ENCODE measurements at regions not wholly inside any gene's neighbourhood (a gene's known extent, or its start where the extent isn't known, plus 50 kb on each side); places are given as distances from the start of the nearest gene placed in this dataset.
A peak's percentile ranks its signal among the peaks of the same experiment; 100 is the strongest.

GRCh38 chr10:32150532-32151101 is 94.4 kb upstream of the KIF5B start:
- Histone ChIP-seq H3K4me3 (ENCODE audit: low read length) (no peak overlapping the region), H3K27ac (ENCODE audit: low read length) (no peak overlapping the region), H3K9me3 (ENCODE audit: insufficient read depth, low read depth, low read length) (no peaks in the 10 kb centered on the region), H3K4me1 (ENCODE audit: insufficient read depth, low read length) (no peaks in the 10 kb centered on the region; the same call in 1 of the 2 replicates), H3K36me3 (ENCODE audit: insufficient read depth, low read depth, low read length) (no peaks in the 10 kb centered on the region), H3K9ac (ENCODE audit: low read depth, low read length) (no peak overlapping the region), H3K27me3 (ENCODE audit: insufficient read depth, low read length) (no peaks in the 10 kb centered on the region)

GRCh38 chr10:32149252-32149955 is 93.2 kb upstream of the KIF5B start:
- H3K4me3 ChIP-seq (ENCODE audit: low read length): no peak overlapping the region
- H3K27ac ChIP-seq (ENCODE audit: low read length): no peak overlapping the region
- H3K27me3 ChIP-seq (ENCODE audit: insufficient read depth, low read length): no peaks in the 10 kb centered on the region
- H3K36me3 ChIP-seq (ENCODE audit: insufficient read depth, low read depth, low read length): no peaks in the 10 kb centered on the region
- H3K9ac ChIP-seq (ENCODE audit: low read depth, low read length): no peak overlapping the region
- no peaks in the 10 kb centered on the region for H3K9me3 ChIP-seq (ENCODE audit: insufficient read depth, low read depth, low read length)
- no peaks in the 10 kb centered on the region; the same call in 1 of the 2 replicates for H3K4me1 ChIP-seq (ENCODE audit: insufficient read depth, low read length)

GRCh38 chr10:32148864-32149251 is 92.6 kb upstream of the KIF5B start:
- Histone ChIP-seq H3K27me3 (ENCODE audit: insufficient read depth, low read length) (no peaks in the 10 kb centered on the region), H3K36me3 (ENCODE audit: insufficient read depth, low read depth, low read length) (no peaks in the 10 kb centered on the region), H3K9ac (ENCODE audit: low read depth, low read length) (no peak overlapping the region), H3K9me3 (ENCODE audit: insufficient read depth, low read depth, low read length) (no peaks in the 10 kb centered on the region), H3K4me3 (ENCODE audit: low read length) (no peak overlapping the region), H3K27ac (ENCODE audit: low read length) (no peak overlapping the region), H3K4me1 (ENCODE audit: insufficient read depth, low read length) (no peaks in the 10 kb centered on the region; the same call in 1 of the 2 replicates)

- Histone ChIP-seq H3K9ac (ENCODE audit: low read depth, low read length) (no peak overlapping the region), H3K36me3 (ENCODE audit: insufficient read depth, low read depth, low read length) (no peaks in the 10 kb centered on the region), H3K27ac (ENCODE audit: low read length) (no peak overlapping the region), H3K27me3 (ENCODE audit: insufficient read depth, low read length) (no peaks in the 10 kb centered on the region), H3K9me3 (ENCODE audit: insufficient read depth, low read depth, low read length) (no peaks in the 10 kb centered on the region), H3K4me1 (ENCODE audit: insufficient read depth, low read length) (no peaks in the 10 kb centered on the region; the same call in 1 of the 2 replicates), H3K4me3 (ENCODE audit: low read length) (no peak overlapping the region)
Observed at GRCh38 chr10:32147730-32148129, 91.5 kb upstream of the KIF5B start.

- Histone ChIP-seq H3K27me3 (ENCODE audit: insufficient read depth, low read length) (no peaks in the 10 kb centered on the region), H3K4me1 (ENCODE audit: insufficient read depth, low read length) (no peaks in the 10 kb centered on the region; the same call in 1 of the 2 replicates), H3K27ac (ENCODE audit: low read length) (no peak overlapping the region), H3K9ac (ENCODE audit: low read depth, low read length) (no peak overlapping the region), H3K36me3 (ENCODE audit: insufficient read depth, low read depth, low read length) (no peaks in the 10 kb centered on the region), H3K9me3 (ENCODE audit: insufficient read depth, low read depth, low read length) (no peaks in the 10 kb centered on the region), H3K4me3 (ENCODE audit: low read length) (no peak overlapping the region)
Observed at GRCh38 chr10:32146166-32146565, 89.9 kb upstream of the KIF5B start.

GRCh38 chr10:32144817-32145688 is 88.8 kb upstream of the KIF5B start:
- no peak overlapping the region for H3K9ac ChIP-seq (ENCODE audit: low read depth, low read length)
- no peak overlapping the region for H3K27ac ChIP-seq (ENCODE audit: low read length)
- H3K36me3 ChIP-seq (ENCODE audit: insufficient read depth, low read depth, low read length): no peaks in the 10 kb centered on the region
- H3K4me3 ChIP-seq (ENCODE audit: low read length): no peak overlapping the region
- H3K9me3 ChIP-seq (ENCODE audit: insufficient read depth, low read depth, low read length): no peaks in the 10 kb centered on the region
- H3K27me3 ChIP-seq (ENCODE audit: insufficient read depth, low read length): no peaks in the 10 kb centered on the region
- H3K4me1 ChIP-seq (ENCODE audit: insufficient read depth, low read length): peaks cover 10% of the 10 kb centered on the region

GRCh38 chr10:32143302-32143847 is 87.2 kb upstream of the KIF5B start:
- H3K9me3 ChIP-seq (ENCODE audit: insufficient read depth, low read depth, low read length): no peaks in the 10 kb centered on the region
- H3K9ac ChIP-seq (ENCODE audit: low read depth, low read length): no peak overlapping the region

GRCh38 chr10:32142646-32143045 is 86.4 kb upstream of the KIF5B start:
- Histone ChIP-seq H3K36me3 (ENCODE audit: insufficient read depth, low read depth, low read length) (no peaks in the 10 kb centered on the region), H3K4me3 (ENCODE audit: low read length) (no peak overlapping the region), H3K4me1 (ENCODE audit: insufficient read depth, low read length) (peaks cover 25% of the 10 kb centered on the region), H3K27ac (ENCODE audit: low read length) (no peak overlapping the region), H3K9ac (ENCODE audit: low read depth, low read length) (no peak overlapping the region), H3K9me3 (ENCODE audit: insufficient read depth, low read depth, low read length) (no peaks in the 10 kb centered on the region), H3K27me3 (ENCODE audit: insufficient read depth, low read length) (no peaks in the 10 kb centered on the region)

More at GRCh38 chr10:32143302-32143847, 87.2 kb upstream of the KIF5B start:
- Histone ChIP-seq H3K27ac (ENCODE audit: low read length) (no peak overlapping the region), H3K27me3 (ENCODE audit: insufficient read depth, low read length) (no peaks in the 10 kb centered on the region), H3K4me3 (ENCODE audit: low read length) (no peak overlapping the region), H3K4me1 (ENCODE audit: insufficient read depth, low read length) (peaks cover 25% of the 10 kb centered on the region), H3K36me3 (ENCODE audit: insufficient read depth, low read depth, low read length) (no peaks in the 10 kb centered on the region)

GRCh38 chr10:32141018-32141807 is 85.0 kb upstream of the KIF5B start:
- Histone ChIP-seq H3K4me3 (ENCODE audit: low read length) (no peak overlapping the region), H3K27me3 (ENCODE audit: insufficient read depth, low read length) (no peaks in the 10 kb centered on the region), H3K36me3 (ENCODE audit: insufficient read depth, low read depth, low read length) (no peaks in the 10 kb centered on the region), H3K9me3 (ENCODE audit: insufficient read depth, low read depth, low read length) (no peaks in the 10 kb centered on the region), H3K9ac (ENCODE audit: low read depth, low read length) (no peak overlapping the region), H3K4me1 (ENCODE audit: insufficient read depth, low read length) (peaks cover 25% of the 10 kb centered on the region), H3K27ac (ENCODE audit: low read length) (peak overlapping the region; percentile 17)

GRCh38 chr10:32140403-32140802 is 84.2 kb upstream of the KIF5B start:
- Histone ChIP-seq H3K27me3 (ENCODE audit: insufficient read depth, low read length) (no peaks in the 10 kb centered on the region), H3K27ac (ENCODE audit: low read length) (peak overlapping the region; percentile 17)

More at GRCh38 chr10:32140403-32140802, 84.2 kb upstream of the KIF5B start:
- H3K9me3 ChIP-seq (ENCODE audit: insufficient read depth, low read depth, low read length): no peaks in the 10 kb centered on the region
- no peak overlapping the region for H3K9ac ChIP-seq (ENCODE audit: low read depth, low read length)
- no peaks in the 10 kb centered on the region for H3K36me3 ChIP-seq (ENCODE audit: insufficient read depth, low read depth, low read length)
- H3K4me1 ChIP-seq (ENCODE audit: insufficient read depth, low read length): peaks cover 25% of the 10 kb centered on the region
- no peak overlapping the region for H3K4me3 ChIP-seq (ENCODE audit: low read length)

Data from iPS-20b (cell line).